ACHN (cell line): ENCODE measurements at regions not wholly inside any gene's neighbourhood (a gene's known extent, or its start where the extent isn't known, plus 50 kb on each side); places are given as distances from the start of the nearest gene placed in this dataset.
"Not testable (repeated sequence)": the region's sequence is repeated elsewhere in the genome, so short reads cannot be mapped to it uniquely, and the experiment has no call there.

Source experiments
- DNase-seq: peaks from one replicate; pipeline ENCODE4 v3.0.0-alpha.2; 2015
- in situ Hi-C: cut with HindIII; loops from 2 replicates; pipeline ENCODE4 v1.10.0; 2017; ENCODE audit warnings: low sequenced_read_pairs, low pct_ligation_motif_present, low pct_unique_long_range_greater_than_20kb

GRCh38 chr10:86579883-86580520, 58.4 kb upstream of the WAPL start:
- in situ Hi-C loops, result no loop called here
- DNase-seq, result no peak

DNA sequence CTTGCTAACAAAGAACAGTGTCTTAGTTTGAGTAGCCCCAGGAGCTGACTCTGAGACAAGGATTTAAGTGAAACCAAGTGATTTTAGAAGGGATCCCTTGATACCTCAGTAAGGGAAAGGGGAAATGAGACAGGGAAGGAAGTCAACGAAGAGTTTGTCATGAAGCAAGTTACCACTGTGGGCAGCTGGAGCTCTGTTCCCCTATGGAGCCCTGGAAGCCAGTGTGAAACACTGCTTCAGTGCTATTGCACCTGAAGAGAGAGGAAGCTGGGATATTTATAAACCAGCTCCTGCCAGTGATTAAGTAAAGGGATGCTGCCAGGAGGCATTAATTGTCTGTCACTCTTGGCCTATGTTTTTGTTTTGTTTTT, 58.9 kb upstream of the WAPL start:
- no peak for DNase-seq
- in situ Hi-C loops, result no loop called here

DNA sequence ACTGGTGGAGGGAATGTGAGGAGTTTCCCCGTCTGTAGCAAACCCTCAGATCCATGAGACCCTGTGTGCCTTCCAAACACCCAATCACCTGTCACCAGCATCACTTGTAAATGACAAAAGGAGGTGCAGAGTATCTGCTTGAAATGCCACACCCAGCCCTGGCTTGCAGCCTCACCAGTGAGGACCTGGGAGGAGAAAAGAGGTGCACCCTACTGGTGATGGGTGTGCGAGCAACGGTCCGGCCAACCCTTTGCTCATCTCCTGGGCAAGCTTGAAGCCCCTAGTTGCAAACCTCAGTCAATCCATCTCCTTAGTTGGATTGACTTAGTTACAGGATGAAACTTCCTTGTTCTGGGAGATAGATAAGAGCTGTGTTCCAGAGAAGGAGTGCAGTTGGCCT, 62.4 kb upstream of the WAPL start:
- no peak for DNase-seq
- in situ Hi-C loops, result no loop called here

DNA sequence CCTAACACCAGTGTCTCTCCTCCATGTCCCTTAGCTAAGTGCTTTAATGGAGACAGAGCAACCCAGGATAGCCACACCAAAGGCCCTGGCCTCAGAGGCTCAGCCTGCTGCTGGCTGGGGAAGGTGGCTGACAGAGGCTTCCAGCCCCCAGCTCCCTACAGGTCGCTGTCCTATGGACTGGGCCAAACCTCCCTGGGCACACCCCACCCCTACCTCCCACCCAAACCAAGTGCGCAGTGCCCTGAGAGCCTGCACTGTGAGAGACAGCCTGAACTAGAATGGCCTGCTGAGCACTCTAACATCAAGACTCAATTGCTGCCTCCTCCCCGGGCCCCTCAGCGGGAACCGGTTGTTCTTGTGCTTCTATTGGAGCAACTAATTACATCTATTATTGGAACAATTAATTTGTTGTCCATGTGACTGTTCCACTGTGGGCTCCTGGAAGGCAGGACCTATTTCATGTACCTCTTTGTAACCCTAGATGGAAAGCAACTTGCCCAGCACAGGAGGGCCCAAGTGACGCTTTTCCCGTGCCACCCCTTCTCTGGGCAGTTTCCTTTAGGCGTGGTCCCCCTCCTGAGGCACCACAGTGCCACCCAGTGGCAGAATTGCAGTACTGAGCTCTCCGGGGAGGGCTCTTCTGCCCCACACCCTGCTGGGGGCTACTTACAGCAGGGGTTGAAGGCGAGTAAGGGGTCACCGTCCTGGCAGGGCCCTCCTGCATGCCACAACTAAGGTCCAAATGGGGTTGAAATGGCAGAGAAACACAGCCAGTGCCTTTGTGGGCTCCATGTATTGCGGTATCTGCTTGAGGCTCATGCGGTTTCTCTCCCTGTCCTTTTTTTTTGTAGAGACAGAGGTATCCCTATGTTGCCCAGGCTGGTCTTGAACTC, 63.7 kb upstream of the WAPL start:
- DNase-seq, result peak; percentile 74
- in situ Hi-C loops, result no loop called here

DNA sequence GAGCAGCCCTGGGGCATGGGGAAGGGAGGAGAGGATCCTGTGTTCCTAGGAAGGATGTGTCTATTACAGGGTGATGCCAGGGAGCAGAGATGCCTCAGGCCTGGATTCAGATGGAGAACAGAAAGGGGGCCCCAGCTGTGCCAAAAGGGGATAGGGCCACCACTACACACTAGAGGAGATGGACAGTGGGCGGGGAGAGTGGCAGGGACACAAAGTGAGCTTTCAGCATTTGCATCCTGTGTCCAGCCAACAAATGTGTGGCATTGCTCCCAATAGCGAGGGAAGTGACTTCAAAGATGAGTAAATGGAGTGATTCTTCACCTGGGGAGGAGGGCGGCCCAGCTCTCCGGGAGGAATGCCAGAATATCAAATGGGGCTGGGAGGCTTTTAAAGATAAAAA, 64.9 kb upstream of the WAPL start:
- no peak for DNase-seq
- in situ Hi-C loops, result no loop called here

- in situ Hi-C loops, DNase-seq: not testable (repeated sequence)
These were observed 65.6 kb upstream of the OPN4 start for GRCh38 chr10:86588781-86589180.

- DNase-seq, result no peak
- in situ Hi-C loops, result no loop called here
These were observed 62.9 kb upstream of the OPN4 start for GRCh38 chr10:86591436-86591835.

GRCh38 chr10:86592413-86592812, 61.9 kb upstream of the OPN4 start:
- DNase-seq, result no peak
- in situ Hi-C loops, result no loop called here

DNA sequence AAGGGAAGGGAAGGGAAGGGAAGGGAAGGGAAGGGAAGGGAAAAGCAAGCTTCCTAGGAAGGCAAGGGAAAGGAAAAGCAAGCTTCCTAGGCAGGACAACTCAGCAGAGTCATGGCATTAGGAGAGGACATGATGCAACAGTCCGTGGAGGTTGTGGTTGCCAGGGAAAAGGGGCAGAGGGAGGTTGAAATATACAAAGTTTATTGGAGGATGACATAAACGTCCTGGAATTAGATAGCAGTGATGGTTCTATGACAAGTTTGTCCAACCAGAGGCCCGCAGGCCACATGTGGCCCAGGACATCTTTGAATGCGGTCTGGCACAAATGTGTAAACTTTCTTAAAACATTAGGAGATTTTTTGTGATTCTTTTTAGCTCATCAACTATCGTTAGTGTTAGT, 59.8 kb upstream of the OPN4 start:
- no peak for DNase-seq
- in situ Hi-C loops, result no loop called here

DNA sequence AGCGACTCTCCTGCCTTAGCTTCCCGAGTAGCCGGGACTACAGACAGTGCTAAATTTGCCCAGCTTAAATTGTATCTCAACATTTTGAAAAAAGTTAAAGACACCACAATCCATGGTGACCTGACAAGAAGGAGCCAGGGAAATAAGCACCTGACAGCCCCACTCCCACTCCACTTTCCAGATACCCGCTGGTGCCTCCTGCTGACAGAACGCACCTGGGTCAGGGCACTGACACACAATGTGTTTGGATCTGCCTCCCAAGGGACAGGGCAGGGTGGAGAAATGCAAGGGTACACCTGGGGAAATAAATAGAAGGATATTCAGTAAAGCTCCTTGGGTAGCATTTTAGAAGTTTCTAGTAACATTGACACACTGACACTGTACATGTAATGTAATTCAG, 58.9 kb upstream of the OPN4 start:
- no peak for DNase-seq
- in situ Hi-C loops, result no loop called here

GRCh38 chr10:86596266-86596665, 58.1 kb upstream of the OPN4 start:
- in situ Hi-C loops, result no loop called here
- no peak for DNase-seq

GRCh38 chr10:86597306-86597705, 57.0 kb upstream of the OPN4 start:
- in situ Hi-C loops, result no loop called here
- DNase-seq, result no peak

DNA sequence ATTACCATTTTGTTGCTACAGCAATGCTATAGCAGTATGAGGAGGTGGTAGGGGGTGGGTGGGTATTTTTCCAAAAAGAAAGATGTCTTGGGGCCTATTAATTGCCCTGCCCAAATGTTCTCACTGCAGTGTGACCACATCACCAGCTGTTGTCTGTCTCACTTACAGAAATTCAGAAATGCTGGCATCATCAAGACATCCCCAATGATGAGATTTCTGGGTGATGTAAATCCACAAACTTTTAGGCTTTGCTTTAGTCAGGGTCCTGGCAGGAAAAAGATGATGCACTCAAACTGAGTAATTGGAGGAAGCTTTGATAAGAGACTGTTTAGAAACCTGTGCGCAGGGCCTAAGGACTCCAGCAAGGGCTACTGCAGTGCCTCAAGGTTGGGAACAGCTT, 56.2 kb upstream of the OPN4 start:
- DNase-seq, result no peak
- in situ Hi-C loops, result no loop called here

- no peak for DNase-seq
- in situ Hi-C loops, result no loop called here
These were observed 55.3 kb upstream of the OPN4 start for GRCh38 chr10:86599041-86599440.

GRCh38 chr10:86599729-86600128, 54.6 kb upstream of the OPN4 start:
- no peak for DNase-seq

GRCh38 chr10:86600296-86600695, 54.1 kb upstream of the OPN4 start:
- in situ Hi-C loops, result no loop called here
- no peak for DNase-seq

More at GRCh38 chr10:86599729-86600128, 54.6 kb upstream of the OPN4 start:
- in situ Hi-C loops, result no loop called here

GRCh38 chr10:86601956-86602602, 52.3 kb upstream of the OPN4 start:
- no peak for DNase-seq
- in situ Hi-C loops, result no loop called here

DNA sequence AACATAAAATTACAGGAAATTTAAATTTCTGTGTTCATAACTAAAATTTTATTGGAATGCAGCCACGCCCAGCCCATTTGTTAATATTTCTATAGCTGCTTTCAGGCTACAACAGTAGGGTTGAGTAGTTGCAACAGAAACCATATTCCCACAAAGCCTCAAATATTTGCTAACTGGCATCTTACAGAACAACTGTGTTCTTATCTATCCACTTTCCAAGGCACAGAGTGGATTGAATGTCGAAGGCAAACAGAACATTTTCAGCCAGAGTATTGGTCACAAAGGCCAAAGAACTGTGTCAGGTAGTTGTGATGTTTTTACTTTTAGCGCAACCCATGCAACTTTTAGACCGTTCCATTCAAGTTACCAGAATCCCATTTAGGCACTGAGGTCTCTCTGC, 51.1 kb upstream of the OPN4 start:
- in situ Hi-C loops, result no loop called here
- DNase-seq, result no peak
